ENCODE measurements at regions not wholly inside any gene's neighbourhood (a gene's known extent, or its start where the extent isn't known, plus 50 kb on each side); places are given as distances from the start of the nearest gene placed in this dataset.

- CTCF ChIA-PET (ENCODE audit: unreplicated experiment), result no interaction called here
Measured at GRCh38 chr14:101395779-101396178, 165.5 kb upstream of the DIO3 start.

GRCh38 chr14:101397206-101397605, 164.1 kb upstream of the DIO3 start:
- H3K36me3 ChIP-seq (ENCODE audit: insufficient read depth, low read length), result no peaks in the 10 kb centered on the region; the same call in 1 of the 2 replicates
- no peaks in the 10 kb centered on the region for H3K79me2 ChIP-seq (ENCODE audit: insufficient read depth, low read depth, low read length)
- no peak overlapping the region for H3K27ac ChIP-seq (ENCODE audit: low read depth, low read length, poor library complexity, severe bottlenecking)
- H3K4me3 ChIP-seq (ENCODE audit: low read depth, low read length, poor library complexity, severe bottlenecking), result no peak overlapping the region
- intact Hi-C loops (cut with micrococcal nuclease; ENCODE audit: unreplicated experiment), result no loop called here
- no peak overlapping the region for H3K4me2 ChIP-seq (ENCODE audit: low read length)
- no peak for TF ChIP-seq EZH2phosphoT487 (IDR thresholded peaks at IDR 0.05; ENCODE audit: borderline replicate concordance, low read depth, low read length)
- no peak for TF ChIP-seq CTCF (conservative IDR thresholded peaks at IDR 0.05; ENCODE audit: low read length)
- no peaks in the 10 kb centered on the region for H4K20me1 ChIP-seq (ENCODE audit: insufficient read depth, low read length)
- no TSS peak for BruUV-seq (replicated peaks)
- ChIA-PET POLR2A (interaction anchor here (1.1 kb wide), 1 partner anchor 15 kb away, joined by 4 read pairs; no protein-coding TSS in a partner anchor), CTCF (ENCODE audit: unreplicated experiment) (no interaction called here)
- no peaks in the 10 kb centered on the region for H3K9me2 ChIP-seq (ENCODE audit: insufficient read depth, low read length)
- H3K9me3 ChIP-seq (ENCODE audit: low read length), result peaks cover 4% of the 10 kb centered on the region; the same call in 1 of the 2 replicates
- no peak for DNase-seq (ENCODE audit: low spot score)
- H2AFZ ChIP-seq (ENCODE audit: low read length), result no peak overlapping the region
- H3K4me1 ChIP-seq (ENCODE audit: insufficient read depth, low read length, poor library complexity, severe bottlenecking), result peaks cover 16% of the 10 kb centered on the region

More at GRCh38 chr14:101395779-101396178, 165.5 kb upstream of the DIO3 start:
- TF ChIP-seq CTCF (conservative IDR thresholded peaks at IDR 0.05; ENCODE audit: low read length) (no peak), EZH2phosphoT487 (IDR thresholded peaks at IDR 0.05; ENCODE audit: borderline replicate concordance, low read depth, low read length) (no peak)
- Histone ChIP-seq H3K4me1 (ENCODE audit: insufficient read depth, low read length, poor library complexity, severe bottlenecking) (peaks cover 16% of the 10 kb centered on the region), H3K27ac (ENCODE audit: low read depth, low read length, poor library complexity, severe bottlenecking) (no peak overlapping the region), H3K36me3 (ENCODE audit: insufficient read depth, low read length) (no peaks in the 10 kb centered on the region; the same call in 1 of the 2 replicates), H3K9me2 (ENCODE audit: insufficient read depth, low read length) (no peaks in the 10 kb centered on the region), H2AFZ (ENCODE audit: low read length) (no peak overlapping the region), H3K9me3 (ENCODE audit: low read length) (peaks cover 14% of the 10 kb centered on the region; the same call in 1 of the 2 replicates), H3K79me2 (ENCODE audit: insufficient read depth, low read depth, low read length) (no peaks in the 10 kb centered on the region), H4K20me1 (ENCODE audit: insufficient read depth, low read length) (no peaks in the 10 kb centered on the region), H3K4me3 (ENCODE audit: low read depth, low read length, poor library complexity, severe bottlenecking) (no peak overlapping the region), H3K4me2 (ENCODE audit: low read length) (no peak overlapping the region)
- intact Hi-C loops (cut with micrococcal nuclease; ENCODE audit: unreplicated experiment), result no loop called here
- no TSS peak for BruUV-seq (replicated peaks)
- POLR2A ChIA-PET, result interaction anchor here (0.8 kb wide), 1 partner anchor 18 kb away, joined by 3 read pairs; no protein-coding TSS in a partner anchor
- DNase-seq (ENCODE audit: low spot score), result no peak

DNA sequence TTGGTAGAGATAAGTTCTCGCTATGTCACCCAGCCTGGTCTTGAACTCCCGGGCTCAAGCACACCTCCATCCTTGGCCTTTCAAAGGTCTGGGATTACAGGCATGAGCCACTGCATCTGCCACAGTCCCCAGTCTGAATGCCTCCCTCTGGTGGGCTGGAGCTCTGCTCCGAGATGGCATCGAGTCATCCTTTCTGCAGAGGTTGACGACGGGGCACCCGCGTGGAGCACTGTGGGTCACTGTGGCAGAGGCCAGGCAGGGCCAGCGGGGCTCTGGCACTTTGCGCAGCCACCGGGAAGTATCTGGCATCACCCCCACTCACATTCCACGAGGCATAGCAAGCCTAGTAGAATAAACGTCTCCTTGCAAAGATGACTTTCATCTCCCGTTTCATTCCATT, 163.3 kb upstream of the DIO3 start:
- ChIA-PET POLR2A (interaction anchor here (0.6 to 1.1 kb wide), 2 partner anchors 16 to 371 kb away, joined by 4 read pairs; no protein-coding TSS in a partner anchor), CTCF (ENCODE audit: unreplicated experiment) (no interaction called here)
- H3K79me2 ChIP-seq (ENCODE audit: insufficient read depth, low read depth, low read length), result no peaks in the 10 kb centered on the region
- TF ChIP-seq EZH2phosphoT487 (IDR thresholded peaks at IDR 0.05; ENCODE audit: borderline replicate concordance, low read depth, low read length) (no peak), CTCF (conservative IDR thresholded peaks at IDR 0.05; ENCODE audit: low read length) (no peak)
- intact Hi-C loops (cut with micrococcal nuclease; ENCODE audit: unreplicated experiment), result no loop called here
- H4K20me1 ChIP-seq (ENCODE audit: insufficient read depth, low read length), result no peaks in the 10 kb centered on the region
- H3K4me3 ChIP-seq (ENCODE audit: low read depth, low read length, poor library complexity, severe bottlenecking), result no peak overlapping the region
- no peak for DNase-seq (ENCODE audit: low spot score)
- H3K9me3 ChIP-seq (ENCODE audit: low read length), result no peaks in the 10 kb centered on the region
- H2AFZ ChIP-seq (ENCODE audit: low read length), result no peak overlapping the region
- BruUV-seq (replicated peaks), result no TSS peak
- H3K9me2 ChIP-seq (ENCODE audit: insufficient read depth, low read length), result no peaks in the 10 kb centered on the region
- peaks cover 17% of the 10 kb centered on the region for H3K4me1 ChIP-seq (ENCODE audit: insufficient read depth, low read length, poor library complexity, severe bottlenecking)
- H3K27ac ChIP-seq (ENCODE audit: low read depth, low read length, poor library complexity, severe bottlenecking), result no peak overlapping the region
- no peaks in the 10 kb centered on the region for H3K36me3 ChIP-seq (ENCODE audit: insufficient read depth, low read length)
- no peak overlapping the region for H3K4me2 ChIP-seq (ENCODE audit: low read length)

Measured in OCI-LY7 (cell line).